GM23338 (cell line): ENCODE measurements at regions not wholly inside any gene's neighbourhood (a gene's known extent, or its start where the extent isn't known, plus 50 kb on each side); places are given as distances from the start of the nearest gene placed in this dataset.

Experiments
- CREB1 ChIP-seq: fragments of 250-450 bp; sonication (Bioruptor Pico); IDR thresholded peaks from 2 replicates; pipeline ENCODE4 v1.5.0; 2020; ENCODE audit warnings: low read depth, mild to moderate bottlenecking, moderate library complexity
- EZH2 ChIP-seq: fragments of 200-600 bp; sonication (generic); IDR thresholded peaks from one replicate; pipeline ENCODE4 v1.8.0; 2017; ENCODE audit warnings: antibody characterized with exemption, mild to moderate bottlenecking, low read depth; ENCODE audit not compliant: unreplicated experiment
- EZH2phosphoT487 ChIP-seq: fragments of 200-600 bp; sonication (generic); IDR thresholded peaks from one replicate; pipeline ENCODE4 v1.8.1; 2018; ENCODE audit warnings: antibody characterized with exemption; ENCODE audit not compliant: unreplicated experiment
- JUNB ChIP-seq: IDR thresholded peaks from one replicate; pipeline ENCODE4 v1.6.1; 2016; ENCODE audit warnings: antibody characterized with exemption; ENCODE audit not compliant: unreplicated experiment
- NANOG ChIP-seq: IDR thresholded peaks from 2 replicates; pipeline ENCODE4 v1.6.1; 2016; ENCODE audit warnings: antibody characterized with exemption, borderline replicate concordance
- POLR2AphosphoS5 ChIP-seq: IDR thresholded peaks from 2 replicates; pipeline ENCODE4 v1.6.1; 2016; ENCODE audit warnings: antibody characterized with exemption, low read depth
- ZNF114 ChIP-seq: fragments of 250-450 bp; sonication (Bioruptor Pico); IDR thresholded peaks from 2 replicates; pipeline ENCODE4 v1.5.0; 2020; ENCODE audit warnings: mild to moderate bottlenecking, moderate library complexity
- ZNF331 ChIP-seq: fragments of 250-450 bp; sonication (Bioruptor Pico); IDR thresholded peaks from 2 replicates; pipeline ENCODE4 v1.5.0; 2020; ENCODE audit warnings: low read depth, mild to moderate bottlenecking, moderate library complexity
- TF ChIP-seq, protein P1 (sequence below), 2 experiments: fragments of 200-600 bp in 1 of 2; sonication (generic) in 1 of 2; conservative IDR thresholded peaks; 2 replicates each; pipeline versions ENCODE4 v1.5.1 to v1.6.1; 2016 to 2017; ENCODE audit warnings: antibody characterized with exemption in 2 of 2, low read depth in 2 of 2, mild to moderate bottlenecking in 2 of 2, moderate library complexity in 1 of 2
- TF ChIP-seq, protein P2 (sequence below): IDR thresholded peaks from one replicate; pipeline ENCODE4 v1.6.1; 2018; ENCODE audit warnings: antibody characterized with exemption; ENCODE audit not compliant: unreplicated experiment
- TF ChIP-seq, protein P3 (sequence below): IDR thresholded peaks from 2 replicates; pipeline ENCODE4 v1.6.1; 2016; ENCODE audit warnings: antibody characterized with exemption

DNA sequence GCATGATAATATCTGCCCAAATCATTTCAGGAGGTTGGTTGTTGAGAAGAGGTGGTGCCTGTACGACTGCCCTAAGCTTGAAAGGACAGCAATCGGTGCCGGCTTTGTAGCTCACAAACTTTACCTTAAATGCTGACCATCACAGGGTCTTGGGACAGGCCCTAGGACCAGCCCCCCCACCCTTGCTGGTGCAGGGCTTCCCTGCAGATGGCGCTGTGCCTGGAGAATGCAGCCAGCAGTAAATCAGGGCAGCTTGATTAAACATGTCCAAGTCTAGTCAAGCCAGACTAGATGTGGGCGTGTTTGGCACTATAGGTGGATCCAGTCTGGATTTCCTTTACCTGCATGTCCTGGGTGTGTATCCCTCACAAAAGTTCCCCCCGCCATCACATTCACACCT, 135.5 kb upstream of the CRHR1 start:
- TF ChIP-seq CREB1 (no peak), EZH2 (no peak), POLR2AphosphoS5 (no peak), EZH2phosphoT487 (no peak), NANOG (no peak), ZNF114 (CRISPR knock-in tag) (no peak), JUNB (no peak), ZNF331 (CRISPR knock-in tag) (no peak)
- TF ChIP-seq, protein P1, sequence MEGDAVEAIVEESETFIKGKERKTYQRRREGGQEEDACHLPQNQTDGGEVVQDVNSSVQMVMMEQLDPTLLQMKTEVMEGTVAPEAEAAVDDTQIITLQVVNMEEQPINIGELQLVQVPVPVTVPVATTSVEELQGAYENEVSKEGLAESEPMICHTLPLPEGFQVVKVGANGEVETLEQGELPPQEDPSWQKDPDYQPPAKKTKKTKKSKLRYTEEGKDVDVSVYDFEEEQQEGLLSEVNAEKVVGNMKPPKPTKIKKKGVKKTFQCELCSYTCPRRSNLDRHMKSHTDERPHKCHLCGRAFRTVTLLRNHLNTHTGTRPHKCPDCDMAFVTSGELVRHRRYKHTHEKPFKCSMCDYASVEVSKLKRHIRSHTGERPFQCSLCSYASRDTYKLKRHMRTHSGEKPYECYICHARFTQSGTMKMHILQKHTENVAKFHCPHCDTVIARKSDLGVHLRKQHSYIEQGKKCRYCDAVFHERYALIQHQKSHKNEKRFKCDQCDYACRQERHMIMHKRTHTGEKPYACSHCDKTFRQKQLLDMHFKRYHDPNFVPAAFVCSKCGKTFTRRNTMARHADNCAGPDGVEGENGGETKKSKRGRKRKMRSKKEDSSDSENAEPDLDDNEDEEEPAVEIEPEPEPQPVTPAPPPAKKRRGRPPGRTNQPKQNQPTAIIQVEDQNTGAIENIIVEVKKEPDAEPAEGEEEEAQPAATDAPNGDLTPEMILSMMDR (conservative IDR thresholded peaks at IDR 0.05; ENCODE audit: low read depth in 2 of 2) = peak; percentile 75 to 89
- TF ChIP-seq, protein P2, sequence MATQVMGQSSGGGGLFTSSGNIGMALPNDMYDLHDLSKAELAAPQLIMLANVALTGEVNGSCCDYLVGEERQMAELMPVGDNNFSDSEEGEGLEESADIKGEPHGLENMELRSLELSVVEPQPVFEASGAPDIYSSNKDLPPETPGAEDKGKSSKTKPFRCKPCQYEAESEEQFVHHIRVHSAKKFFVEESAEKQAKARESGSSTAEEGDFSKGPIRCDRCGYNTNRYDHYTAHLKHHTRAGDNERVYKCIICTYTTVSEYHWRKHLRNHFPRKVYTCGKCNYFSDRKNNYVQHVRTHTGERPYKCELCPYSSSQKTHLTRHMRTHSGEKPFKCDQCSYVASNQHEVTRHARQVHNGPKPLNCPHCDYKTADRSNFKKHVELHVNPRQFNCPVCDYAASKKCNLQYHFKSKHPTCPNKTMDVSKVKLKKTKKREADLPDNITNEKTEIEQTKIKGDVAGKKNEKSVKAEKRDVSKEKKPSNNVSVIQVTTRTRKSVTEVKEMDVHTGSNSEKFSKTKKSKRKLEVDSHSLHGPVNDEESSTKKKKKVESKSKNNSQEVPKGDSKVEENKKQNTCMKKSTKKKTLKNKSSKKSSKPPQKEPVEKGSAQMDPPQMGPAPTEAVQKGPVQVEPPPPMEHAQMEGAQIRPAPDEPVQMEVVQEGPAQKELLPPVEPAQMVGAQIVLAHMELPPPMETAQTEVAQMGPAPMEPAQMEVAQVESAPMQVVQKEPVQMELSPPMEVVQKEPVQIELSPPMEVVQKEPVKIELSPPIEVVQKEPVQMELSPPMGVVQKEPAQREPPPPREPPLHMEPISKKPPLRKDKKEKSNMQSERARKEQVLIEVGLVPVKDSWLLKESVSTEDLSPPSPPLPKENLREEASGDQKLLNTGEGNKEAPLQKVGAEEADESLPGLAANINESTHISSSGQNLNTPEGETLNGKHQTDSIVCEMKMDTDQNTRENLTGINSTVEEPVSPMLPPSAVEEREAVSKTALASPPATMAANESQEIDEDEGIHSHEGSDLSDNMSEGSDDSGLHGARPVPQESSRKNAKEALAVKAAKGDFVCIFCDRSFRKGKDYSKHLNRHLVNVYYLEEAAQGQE = no peak
- TF ChIP-seq, protein P3, sequence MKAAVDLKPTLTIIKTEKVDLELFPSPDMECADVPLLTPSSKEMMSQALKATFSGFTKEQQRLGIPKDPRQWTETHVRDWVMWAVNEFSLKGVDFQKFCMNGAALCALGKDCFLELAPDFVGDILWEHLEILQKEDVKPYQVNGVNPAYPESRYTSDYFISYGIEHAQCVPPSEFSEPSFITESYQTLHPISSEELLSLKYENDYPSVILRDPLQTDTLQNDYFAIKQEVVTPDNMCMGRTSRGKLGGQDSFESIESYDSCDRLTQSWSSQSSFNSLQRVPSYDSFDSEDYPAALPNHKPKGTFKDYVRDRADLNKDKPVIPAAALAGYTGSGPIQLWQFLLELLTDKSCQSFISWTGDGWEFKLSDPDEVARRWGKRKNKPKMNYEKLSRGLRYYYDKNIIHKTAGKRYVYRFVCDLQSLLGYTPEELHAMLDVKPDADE = no peak
